Ammon's horn (tissue), 1 donor: ENCODE measurements at regions not wholly inside any gene's neighbourhood (a gene's known extent, or its start where the extent isn't known, plus 50 kb on each side); places are given as distances from the start of the nearest gene placed in this dataset.

ENCODE experiments used
- DNase-seq: peaks from one replicate; pipeline ENCODE4 v3.0.0-alpha.2; 2016; ENCODE audit warnings: low spot score

- peak; percentile 88 for DNase-seq
These were observed 267.9 kb upstream of the GHITM start for GRCh38 chr10:83871187-83872081.

DNA sequence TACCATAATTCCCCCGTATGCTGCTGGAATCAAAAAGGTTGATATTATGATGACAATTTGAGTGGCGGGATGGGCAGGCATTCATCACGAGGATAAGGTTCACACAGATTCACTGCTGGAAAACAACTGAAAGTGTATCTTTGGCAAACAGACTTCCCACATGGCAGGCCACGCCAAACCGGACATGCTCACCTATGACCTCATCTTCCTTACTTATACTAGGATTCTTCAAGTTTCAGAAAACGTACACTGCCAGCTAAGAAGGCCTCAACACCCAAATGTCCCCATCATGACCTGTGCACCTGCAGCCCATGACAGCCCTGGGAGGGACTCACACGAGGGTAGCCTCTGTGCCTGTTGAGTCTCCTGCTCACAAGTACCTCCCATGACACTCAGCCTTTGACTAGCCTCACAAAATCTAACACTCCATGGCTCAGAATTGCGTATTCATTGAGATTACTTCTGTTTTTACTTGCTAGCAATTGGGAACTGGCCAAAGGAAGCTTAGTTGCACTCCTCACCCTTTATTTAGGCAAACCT, 259.0 kb upstream of the GHITM start:
- DNase-seq: no peak

GRCh38 chr10:83881661-83882060, 257.6 kb upstream of the GHITM start:
- DNase-seq: peak; percentile 66

- DNase-seq: no peak
These were observed 252.4 kb upstream of the GHITM start for GRCh38 chr10:83886871-83887270.

DNA sequence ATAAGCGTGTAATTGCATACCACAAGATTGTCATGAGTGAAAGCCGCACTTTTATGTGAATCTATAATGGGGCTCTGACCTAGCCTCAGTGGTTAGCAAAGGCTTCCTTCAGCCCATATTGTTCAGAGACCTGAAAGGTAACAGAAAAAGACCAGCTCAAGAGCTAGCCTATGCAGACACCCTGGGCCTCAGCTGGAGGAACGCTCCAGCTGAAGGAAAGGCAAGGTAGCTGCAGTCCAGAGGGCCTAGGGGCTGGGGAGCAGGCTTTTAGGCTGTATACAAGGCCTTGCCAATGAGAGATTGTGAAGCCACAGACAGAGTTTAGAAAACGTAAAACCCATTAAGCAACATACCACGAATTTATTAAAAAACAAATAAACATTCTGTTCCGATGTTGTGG, 246.6 kb upstream of the GHITM start:
- no peak for DNase-seq

DNA sequence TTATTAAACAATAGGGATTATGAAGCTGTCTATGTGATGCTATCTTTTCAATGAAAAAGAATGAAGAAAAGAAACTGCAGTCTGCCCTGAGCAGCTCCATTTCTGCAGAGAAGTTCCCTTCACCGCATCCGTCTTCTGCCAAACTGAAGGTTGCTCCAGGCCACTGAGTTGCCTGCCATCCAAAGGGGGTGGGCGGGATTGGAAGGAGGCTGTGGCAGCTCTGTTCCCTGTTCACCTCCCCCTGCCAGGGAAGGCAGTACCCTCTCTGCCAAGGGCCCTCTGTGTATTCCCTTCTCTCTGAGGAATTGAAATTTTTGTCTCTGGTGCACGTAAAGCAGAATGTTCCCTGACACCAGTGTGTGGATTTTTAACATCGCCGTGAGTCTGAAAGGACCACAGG, 243.1 kb upstream of the GHITM start:
- DNase-seq: peak; percentile 17

GRCh38 chr10:83897626-83898025, 241.7 kb upstream of the GHITM start:
- no peak for DNase-seq

- DNase-seq: no peak
These were observed 230.8 kb upstream of the GHITM start for GRCh38 chr10:83908506-83908905.

GRCh38 chr10:83909001-83909400, 230.3 kb upstream of the GHITM start:
- DNase-seq: no peak

DNA sequence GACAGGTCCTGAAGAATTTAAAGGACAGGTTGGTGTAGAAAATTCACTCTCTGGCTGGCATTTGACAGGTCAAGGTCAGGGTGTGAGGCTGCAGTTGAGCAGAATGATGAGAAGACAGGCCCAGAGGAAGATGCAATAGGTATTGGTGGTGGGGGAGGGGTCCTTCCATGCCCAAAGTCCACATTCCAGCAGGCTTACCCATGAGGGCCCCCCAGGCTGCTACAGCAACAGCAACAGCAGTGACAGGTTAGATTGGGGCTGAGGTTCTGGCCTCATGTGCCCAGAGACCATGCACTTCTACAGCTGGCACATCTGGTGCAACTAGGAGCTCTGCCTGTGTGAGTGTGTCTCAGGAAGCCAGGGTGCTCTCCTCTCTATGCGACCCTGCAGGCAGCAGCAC, 223.5 kb upstream of the GHITM start:
- DNase-seq: no peak

DNA sequence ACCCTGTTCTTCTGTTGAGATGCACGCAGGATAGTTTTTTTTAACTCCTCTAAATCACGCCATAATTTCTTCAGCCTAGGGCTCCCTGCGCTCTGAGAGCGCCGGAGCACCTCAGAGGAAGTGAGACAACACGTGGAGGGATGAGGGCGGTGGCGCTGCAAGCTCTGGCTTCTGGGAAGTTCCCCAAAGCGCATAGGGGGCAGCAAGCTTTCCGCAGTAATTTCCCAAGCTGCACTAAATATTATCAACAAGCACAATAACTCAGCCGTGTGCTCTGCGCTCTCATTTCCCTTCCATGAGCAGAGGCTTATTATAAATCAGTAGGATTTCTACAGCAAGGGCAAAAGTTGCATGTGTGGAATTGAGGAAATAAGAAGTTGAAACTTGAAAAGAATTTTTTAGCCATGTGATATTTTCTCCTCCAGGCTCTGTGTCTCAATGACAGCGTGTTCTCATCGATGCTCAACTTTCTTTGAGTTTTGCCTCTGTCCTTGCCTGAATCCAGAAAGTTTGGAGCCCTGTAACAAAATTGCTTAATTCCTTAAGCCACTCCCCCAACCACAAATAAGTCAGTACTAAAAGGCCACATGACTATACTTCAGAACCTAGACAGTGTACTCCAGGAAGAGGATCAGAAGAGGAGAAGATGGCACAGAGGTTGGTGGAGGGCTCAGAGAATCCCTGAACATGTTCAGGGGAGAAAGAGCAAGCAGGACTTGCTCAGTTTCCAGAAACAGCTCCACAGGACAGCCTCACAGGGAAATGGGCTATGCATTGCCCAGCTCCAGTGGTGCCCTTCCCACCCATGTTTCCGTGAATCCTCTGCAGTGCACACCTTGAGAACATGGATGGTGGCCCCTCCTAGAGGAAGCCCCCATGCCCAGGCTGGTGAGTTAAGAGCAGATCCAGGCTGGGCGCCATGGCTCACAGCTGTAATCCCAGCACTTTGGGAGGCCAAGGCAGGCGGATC, 221.5 kb upstream of the GHITM start:
- peak; percentile 43 for DNase-seq

- no peak for DNase-seq
These were observed 220.1 kb upstream of the GHITM start for GRCh38 chr10:83919187-83919586.

- no peak for DNase-seq
These were observed 217.1 kb upstream of the GHITM start for GRCh38 chr10:83921984-83922860.

DNA sequence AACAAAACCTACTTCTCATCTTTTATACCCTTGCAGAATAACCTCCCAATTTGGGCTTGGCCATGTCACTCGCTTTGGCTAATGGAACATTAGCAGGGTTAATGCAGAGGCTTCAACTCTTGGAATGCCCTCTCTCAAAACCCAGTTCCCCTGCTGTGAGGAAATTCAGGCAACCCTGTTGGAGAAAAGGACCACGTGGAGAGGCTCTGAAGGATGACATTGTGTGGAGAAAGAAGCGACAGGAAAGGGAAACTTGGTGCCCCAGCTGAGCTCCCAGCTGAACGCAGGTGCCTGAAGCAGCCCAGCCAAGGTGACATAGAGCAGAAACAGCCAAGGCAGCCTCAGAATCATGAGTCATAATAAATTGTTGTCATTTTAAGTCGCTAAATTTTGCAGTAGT, 214.2 kb upstream of the GHITM start:
- no peak for DNase-seq

DNA sequence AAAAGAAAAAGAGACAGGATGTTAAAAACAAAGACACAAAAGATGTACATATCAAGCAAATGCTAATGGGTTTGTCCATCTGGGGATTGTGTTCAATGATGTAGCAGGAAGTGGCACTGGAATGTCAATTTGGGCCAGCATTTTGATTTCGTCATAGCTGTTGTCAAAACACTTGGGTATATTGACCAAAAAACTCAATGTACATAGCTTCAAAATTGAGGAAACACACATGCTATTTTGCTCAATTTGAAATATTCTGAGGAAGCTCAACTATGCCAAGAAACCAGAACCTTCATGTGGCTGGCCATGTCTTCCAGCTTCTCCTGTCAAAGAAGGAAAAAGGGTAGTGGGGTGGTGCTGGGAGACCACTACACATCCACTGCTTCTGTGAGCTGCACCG, 212.7 kb upstream of the GHITM start:
- no peak for DNase-seq

- no peak for DNase-seq
These were observed 212.1 kb upstream of the GHITM start for GRCh38 chr10:83927166-83927565.

GRCh38 chr10:83929399-83929798, 209.9 kb upstream of the GHITM start:
- no peak for DNase-seq

DNA sequence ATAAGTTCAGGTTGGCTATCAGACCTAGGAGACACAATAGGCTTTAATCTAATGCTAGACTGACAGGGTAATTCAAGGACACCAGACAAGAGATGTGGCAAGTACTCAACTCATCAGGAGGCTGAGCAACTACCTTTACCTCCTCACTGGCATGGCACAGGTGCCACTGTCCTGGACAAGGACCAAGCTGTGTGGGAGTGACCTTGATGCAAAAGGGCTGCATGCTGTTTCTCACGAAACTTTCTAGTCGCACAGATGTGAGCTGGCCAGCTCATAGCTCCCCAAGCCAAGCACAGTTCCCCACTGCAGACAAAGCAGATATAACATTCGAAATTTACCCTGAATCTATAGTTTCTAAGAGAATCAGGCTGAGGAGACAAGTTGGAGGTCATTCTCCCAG, 207.6 kb upstream of the GHITM start:
- DNase-seq: no peak

DNA sequence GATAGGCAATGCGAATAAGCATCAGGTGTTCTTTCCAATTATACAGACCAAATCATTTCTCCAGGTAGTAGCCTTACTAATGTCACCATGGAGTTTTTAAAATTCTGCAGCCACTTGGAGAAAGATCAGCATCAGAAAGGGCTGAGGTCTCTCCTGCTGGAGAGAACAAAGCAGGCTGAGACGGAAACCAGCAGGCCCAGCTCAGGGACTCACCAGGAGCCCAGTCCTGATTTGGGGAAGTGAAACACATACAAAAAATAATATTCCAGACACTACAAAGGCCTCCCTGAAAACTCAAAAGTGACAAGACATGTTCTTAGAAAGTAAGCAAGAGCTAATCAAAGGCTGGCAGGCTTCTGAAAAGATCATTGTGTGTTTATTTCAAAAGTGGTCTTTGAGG, 207.1 kb upstream of the GHITM start:
- DNase-seq: no peak

- DNase-seq: no peak
These were observed 205.2 kb upstream of the GHITM start for GRCh38 chr10:83934062-83934461.

DNA sequence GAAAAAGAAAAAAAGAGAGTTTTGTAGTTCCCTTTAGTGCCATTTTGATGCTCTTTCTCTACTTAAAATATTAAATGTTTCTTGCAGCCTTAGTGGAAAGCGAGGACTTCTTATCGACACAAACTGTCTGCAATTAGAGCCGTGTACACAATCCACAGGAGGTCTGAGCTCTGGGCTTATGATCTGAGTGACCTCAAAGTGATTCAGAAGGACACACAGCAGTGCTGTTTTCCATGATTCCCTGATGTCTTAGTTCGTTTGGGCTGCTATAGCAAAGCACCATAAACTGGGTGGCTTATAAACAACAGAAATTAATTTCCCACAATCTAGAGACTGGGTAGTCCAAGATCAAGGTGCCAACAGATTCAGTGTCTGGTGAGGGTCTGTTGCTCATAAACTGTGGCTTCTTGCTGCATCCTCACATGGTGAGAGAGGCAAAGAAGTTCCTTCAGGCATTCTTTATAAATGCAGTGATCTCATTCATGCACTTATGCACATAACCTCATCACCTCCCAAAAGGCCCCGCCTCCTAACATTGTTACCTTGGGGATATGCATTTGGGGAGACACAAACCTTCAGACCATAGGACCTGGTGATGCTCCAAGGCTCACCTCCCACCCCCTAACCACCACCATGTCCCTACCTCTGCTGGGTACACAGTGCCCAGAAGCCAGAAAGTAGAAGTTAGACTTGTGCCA, 204.5 kb upstream of the GHITM start:
- DNase-seq: no peak
